ENCODE measurements at regions not wholly inside any gene's neighbourhood (a gene's known extent, or its start where the extent isn't known, plus 50 kb on each side); places are given as distances from the start of the nearest gene placed in this dataset.

DNA sequence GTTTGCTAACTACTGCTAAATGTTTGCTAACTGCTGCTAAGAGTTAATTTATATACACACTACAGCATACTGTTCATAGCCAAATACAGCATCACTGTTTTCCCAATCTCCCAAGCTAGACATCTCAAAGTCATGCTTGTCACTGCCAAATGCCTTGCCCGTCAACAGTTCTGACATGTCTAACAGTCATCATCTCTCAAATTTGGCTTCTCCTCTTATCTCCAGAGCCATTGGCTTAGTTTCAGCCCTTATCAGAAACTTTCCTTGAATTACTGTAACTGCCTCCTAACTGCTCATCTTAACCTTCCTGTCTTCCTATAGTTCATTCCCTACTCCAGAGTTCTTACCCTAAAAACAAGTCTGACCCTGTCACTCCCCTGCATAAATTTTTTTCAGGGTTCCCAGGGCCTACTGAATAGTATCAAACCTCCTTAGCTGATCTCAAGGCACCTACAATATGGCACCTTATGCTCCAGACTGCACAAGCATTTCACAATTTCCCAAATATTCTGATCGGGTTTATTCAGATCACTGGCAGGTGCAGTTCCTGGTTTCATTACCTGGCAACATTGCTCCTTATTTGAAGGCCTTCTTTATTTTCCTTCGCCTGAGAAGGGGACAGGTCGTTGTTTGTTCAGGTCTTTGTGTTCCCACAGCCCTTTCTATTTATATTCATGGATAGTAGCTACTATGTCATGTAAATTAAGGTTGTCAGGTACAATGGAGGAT, 55.9 kb upstream of the ANKRD55 start:
- Histone ChIP-seq H3K27me3 (no peaks in the 10 kb centered on the region), H3K4me3 (no peak overlapping the region), H3K9me3 (no peaks in the 10 kb centered on the region), H3K4me1 (no peaks in the 10 kb centered on the region), H3K27ac (no peak overlapping the region), H3K36me3 (ENCODE audit: low read depth, missing control alignments) (no peaks in the 10 kb centered on the region)
- no peak for DNase-seq
- WGBS, 2 donors: 86 to 91% methylated on average over 4 of the region's 4 CpGs
- TF ChIP-seq POLR2A (IDR thresholded peaks at IDR 0.05): no peak
- TF ChIP-seq, protein P1, sequence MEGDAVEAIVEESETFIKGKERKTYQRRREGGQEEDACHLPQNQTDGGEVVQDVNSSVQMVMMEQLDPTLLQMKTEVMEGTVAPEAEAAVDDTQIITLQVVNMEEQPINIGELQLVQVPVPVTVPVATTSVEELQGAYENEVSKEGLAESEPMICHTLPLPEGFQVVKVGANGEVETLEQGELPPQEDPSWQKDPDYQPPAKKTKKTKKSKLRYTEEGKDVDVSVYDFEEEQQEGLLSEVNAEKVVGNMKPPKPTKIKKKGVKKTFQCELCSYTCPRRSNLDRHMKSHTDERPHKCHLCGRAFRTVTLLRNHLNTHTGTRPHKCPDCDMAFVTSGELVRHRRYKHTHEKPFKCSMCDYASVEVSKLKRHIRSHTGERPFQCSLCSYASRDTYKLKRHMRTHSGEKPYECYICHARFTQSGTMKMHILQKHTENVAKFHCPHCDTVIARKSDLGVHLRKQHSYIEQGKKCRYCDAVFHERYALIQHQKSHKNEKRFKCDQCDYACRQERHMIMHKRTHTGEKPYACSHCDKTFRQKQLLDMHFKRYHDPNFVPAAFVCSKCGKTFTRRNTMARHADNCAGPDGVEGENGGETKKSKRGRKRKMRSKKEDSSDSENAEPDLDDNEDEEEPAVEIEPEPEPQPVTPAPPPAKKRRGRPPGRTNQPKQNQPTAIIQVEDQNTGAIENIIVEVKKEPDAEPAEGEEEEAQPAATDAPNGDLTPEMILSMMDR (IDR thresholded peaks at IDR 0.05): no peak
- intact Hi-C loops (cut with DNase I; ENCODE audit: low total_unique reads): no loop called here

DNA sequence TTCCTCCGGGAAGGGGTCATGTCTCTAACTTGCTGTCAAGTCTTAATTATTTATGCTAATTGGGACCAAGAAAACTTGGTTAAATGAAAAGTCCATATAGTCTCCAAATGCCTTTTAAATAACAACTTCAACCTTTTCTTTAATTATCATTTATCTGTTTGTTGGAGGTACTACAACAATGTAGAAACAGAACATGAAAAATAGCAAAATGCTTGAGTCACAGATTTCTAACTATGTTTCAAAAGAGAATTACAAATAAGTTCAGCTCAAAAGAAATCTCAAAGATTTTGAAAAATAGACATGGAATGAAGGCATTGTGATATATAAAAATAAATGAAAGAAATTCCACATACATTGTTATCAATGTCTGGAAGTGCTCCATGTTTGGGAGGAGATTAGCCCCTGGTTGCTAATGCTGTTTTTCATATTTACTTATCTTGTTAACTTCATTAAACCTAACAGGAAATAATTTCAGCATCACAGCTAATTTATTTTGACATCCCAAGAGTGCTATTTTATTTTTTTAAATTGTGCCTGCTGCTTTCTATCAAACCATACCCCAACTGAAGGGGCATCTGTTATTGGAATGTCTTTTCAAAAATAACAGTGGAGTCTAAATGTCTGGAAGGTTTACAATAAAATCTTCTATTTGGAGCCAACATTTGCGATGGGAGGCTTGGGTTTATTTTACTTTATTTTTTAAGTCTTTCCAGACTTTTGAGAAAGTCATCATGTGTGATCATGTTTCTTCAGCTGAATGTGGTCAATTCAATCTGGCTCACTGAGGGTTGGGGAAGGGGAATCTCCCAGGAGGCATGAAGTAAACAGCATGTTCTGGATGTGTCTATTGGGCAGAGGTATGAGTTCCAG, 53.1 kb upstream of the ANKRD55 start:
- 54 to 70% methylated on average over 2 of the region's 2 CpGs for WGBS, 2 donors
- H3K4me3 ChIP-seq: no peak overlapping the region
- TF ChIP-seq, protein P1 (IDR thresholded peaks at IDR 0.05): no peak
- TF ChIP-seq POLR2A (IDR thresholded peaks at IDR 0.05): no peak
- no peak for DNase-seq
- intact Hi-C loops (cut with DNase I; ENCODE audit: low total_unique reads): no loop called here
- H3K27me3 ChIP-seq: no peaks in the 10 kb centered on the region
- H3K4me1 ChIP-seq: no peaks in the 10 kb centered on the region
- no peak overlapping the region for H3K27ac ChIP-seq
- H3K36me3 ChIP-seq (ENCODE audit: low read depth, missing control alignments): no peaks in the 10 kb centered on the region
- no peaks in the 10 kb centered on the region for H3K9me3 ChIP-seq

DNA sequence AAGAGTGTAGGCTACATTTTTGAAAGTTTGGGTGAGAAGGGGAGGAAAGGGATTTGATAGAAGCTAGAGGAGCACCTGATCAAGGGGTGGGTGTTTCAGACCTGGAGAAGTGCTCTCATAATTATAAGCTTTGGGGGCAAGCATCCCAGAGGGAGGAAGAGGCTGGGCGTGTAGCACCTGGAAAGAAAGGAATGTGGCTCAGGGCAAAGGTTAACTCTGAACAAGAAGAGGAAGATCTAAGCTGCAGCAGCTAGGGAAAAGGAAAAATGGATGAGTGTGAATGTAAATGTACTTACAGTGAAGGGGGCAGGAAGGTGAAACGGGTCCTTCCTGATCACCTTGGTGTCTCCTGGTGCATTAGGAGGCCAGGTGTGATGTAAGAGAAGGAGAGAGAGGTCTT, 49.8 kb upstream of the ANKRD55 start:
- intact Hi-C loops (cut with DNase I; ENCODE audit: low total_unique reads): no loop called here
- no peak overlapping the region for H3K27ac ChIP-seq
- 86 to 91% methylated on average over 2 of the region's 2 CpGs for WGBS, 2 donors

More for the DNA sequence above, 49.8 kb upstream of the ANKRD55 start:
- no peaks in the 10 kb centered on the region for H3K9me3 ChIP-seq
- no peaks in the 10 kb centered on the region for H3K36me3 ChIP-seq (ENCODE audit: low read depth, missing control alignments)
- no peak for DNase-seq
- no peak for TF ChIP-seq POLR2A (IDR thresholded peaks at IDR 0.05)
- TF ChIP-seq, protein P1 (IDR thresholded peaks at IDR 0.05): no peak
- no peaks in the 10 kb centered on the region for H3K4me1 ChIP-seq
- no peak overlapping the region for H3K4me3 ChIP-seq
- H3K27me3 ChIP-seq: no peaks in the 10 kb centered on the region

Small RNA genes lying in the stretch of these regions (small RNA-seq; reads per million reads assigned to genes)
- 0 reads per million in 2 donors for gene HMGN1P17
- 0 reads per million in 2 donors for gene RNU6ATAC2P

Data from testis (tissue), 2 donors.